Muscle layer of colon (tissue), 2 donors: ENCODE measurements at regions not wholly inside any gene's neighbourhood (a gene's known extent, or its start where the extent isn't known, plus 50 kb on each side); places are given as distances from the start of the nearest gene placed in this dataset.
"Not testable (repeated sequence)": the region's sequence is repeated elsewhere in the genome, so short reads cannot be mapped to it uniquely, and the experiment has no call there.

Experiments
- H3K27ac ChIP-seq: one replicate; pipeline ENCODE4 v1.7.0; 2013; ENCODE audit warnings: low read depth, mild to moderate bottlenecking, low read length, moderate library complexity
- H3K27me3 ChIP-seq, 2 donors: one replicate each; pipeline ENCODE4 v1.7.0; 2013; ENCODE audit warnings: low read length in 2 of 2, mild to moderate bottlenecking in 2 of 2; ENCODE audit not compliant: insufficient read depth in 2 of 2, control insufficient read depth in 1 of 2
- H3K36me3 ChIP-seq: one replicate; pipeline ENCODE4 v1.7.0; 2013; ENCODE audit warnings: mild to moderate bottlenecking, low read length; ENCODE audit not compliant: insufficient read depth
- H3K4me1 ChIP-seq: one replicate; pipeline ENCODE4 v1.7.0; 2013; ENCODE audit warnings: mild to moderate bottlenecking, low read length; ENCODE audit not compliant: insufficient read depth
- H3K4me3 ChIP-seq, 2 donors: one replicate each; pipeline ENCODE4 v1.7.0; 2013; ENCODE audit warnings: low read length in 2 of 2, low read depth in 1 of 2, mild to moderate bottlenecking in 1 of 2, moderate library complexity in 1 of 2
- H3K9ac ChIP-seq: one replicate; pipeline ENCODE4 v1.7.0; 2013; ENCODE audit warnings: low read length
- H3K9me3 ChIP-seq: one replicate; pipeline ENCODE4 v1.7.0; 2013; ENCODE audit warnings: mild to moderate bottlenecking, low read length
- donor health status: abdominal sarcoma.
- donor health status: Adenocarcinoma of cecum.

GRCh38 chr9:95573463-95573862 is 56.7 kb upstream of the PTCH1 start:
- Histone ChIP-seq H3K4me3 (no peak overlapping the region), H3K27me3 (peaks cover 0 to 5% of the 10 kb centered on the region in 2 donors), H3K9ac (no peak overlapping the region), H3K4me1 (no peaks in the 10 kb centered on the region), H3K27ac (no peak overlapping the region), H3K9me3 (no peaks in the 10 kb centered on the region), H3K36me3 (no peaks in the 10 kb centered on the region)

- no peaks in the 10 kb centered on the region for H3K36me3 ChIP-seq
- peaks cover 0 to 11% of the 10 kb centered on the region in 2 donors for H3K27me3 ChIP-seq
- H3K9ac ChIP-seq, result no peak overlapping the region
- no peak overlapping the region for H3K4me3 ChIP-seq
- H3K27ac ChIP-seq, result no peak overlapping the region
- H3K4me1 ChIP-seq, result no peaks in the 10 kb centered on the region
- no peaks in the 10 kb centered on the region for H3K9me3 ChIP-seq
Measured at GRCh38 chr9:95572381-95573151, 55.8 kb upstream of the PTCH1 start.

GRCh38 chr9:95570646-95571045 is 53.9 kb upstream of the PTCH1 start:
- no peak overlapping the region for H3K27ac ChIP-seq
- no peaks in the 10 kb centered on the region for H3K36me3 ChIP-seq
- no peak overlapping the region for H3K4me3 ChIP-seq
- H3K27me3 ChIP-seq, result peaks cover 0 to 11% of the 10 kb centered on the region in 2 donors
- H3K9me3 ChIP-seq, result no peaks in the 10 kb centered on the region
- no peak overlapping the region for H3K9ac ChIP-seq
- no peaks in the 10 kb centered on the region for H3K4me1 ChIP-seq

GRCh38 chr9:95570150-95570549 is 53.4 kb upstream of the PTCH1 start:
- no peaks in the 10 kb centered on the region for H3K4me1 ChIP-seq
- no peaks in the 10 kb centered on the region for H3K36me3 ChIP-seq
- H3K9ac ChIP-seq, result no peak overlapping the region
- H3K27me3 ChIP-seq, result peaks cover 0 to 10% of the 10 kb centered on the region in 2 donors
- no peak overlapping the region for H3K4me3 ChIP-seq
- no peak overlapping the region for H3K27ac ChIP-seq
- H3K9me3 ChIP-seq, result no peaks in the 10 kb centered on the region

- not testable (repeated sequence) for H3K27ac ChIP-seq, H3K36me3 ChIP-seq, H3K4me1 ChIP-seq, H3K9ac ChIP-seq, H3K9me3 ChIP-seq, H3K4me3 ChIP-seq, H3K27me3 ChIP-seq
Measured at GRCh38 chr9:95568735-95569134, 52.0 kb upstream of the PTCH1 start.
